Stomach (tissue), 8 donors: ENCODE measurements at regions not wholly inside any gene's neighbourhood (a gene's known extent, or its start where the extent isn't known, plus 50 kb on each side); places are given as distances from the start of the nearest gene placed in this dataset.

Experiments
- DNase-seq, 2 donors: peaks; one replicate each; pipeline versions ENCODE4 v3.0.0 to v3.0.0-alpha.2; 2013 to 2019
- H3K27ac ChIP-seq, 5 donors: fragments of 200-600 bp in 4 of 5; sonication (generic) in 4 of 5; one replicate each; pipeline ENCODE4 v1.5.1; 2013 to 2019; ENCODE audit warnings: mild to moderate bottlenecking in 1 of 5, moderate library complexity in 1 of 5
- H3K27me3 ChIP-seq, 3 donors: fragments of 200-600 bp; sonication (generic); one replicate each; pipeline ENCODE4 v1.5.1; 2017 to 2019; ENCODE audit warnings: mixed run types in 1 of 3
- H3K36me3 ChIP-seq, 4 donors: fragments of 200-600 bp; sonication (generic); 1 replicate in 3 of 4; 2 replicates in 1 of 4; pipeline ENCODE4 v1.5.1; 2016 to 2019
- H3K4me1 ChIP-seq, 4 donors: fragments of 200-600 bp; sonication (generic); one replicate each; pipeline ENCODE4 v1.5.1; 2016 to 2019
- H3K4me3 ChIP-seq, 4 donors: fragments of 200-600 bp; sonication (generic) in 3 of 4; one replicate each; pipeline ENCODE4 v1.5.1; 2016 to 2019; ENCODE audit warnings: mild to moderate bottlenecking in 1 of 4
- H3K9me3 ChIP-seq, 4 donors: fragments of 200-600 bp; sonication (generic); one replicate each; pipeline ENCODE4 v1.5.1; 2016 to 2019
- CTCF ChIP-seq, 7 experiments: fragments of 450-650 bp in 4 of 7; fragments of 200-600 bp in 3 of 7; sonication (generic) in 3 of 7; IDR thresholded peaks; one replicate each; pipeline ENCODE4 v1.5.1; 2016 to 2019; ENCODE audit warnings: antibody characterized with exemption in 7 of 7, control low read depth in 2 of 7, mild to moderate bottlenecking in 1 of 7
- EP300 ChIP-seq: sonication (generic); formaldehyde crosslinking; IDR thresholded peaks from one replicate; pipeline ENCODE4 v1.6.1; 2017; ENCODE audit warnings: antibody characterized with exemption
- POLR2A ChIP-seq, 4 donors: fragments of 450-650 bp; IDR thresholded peaks; one replicate each; pipeline ENCODE4 v1.6.1; 2016; ENCODE audit warnings: antibody characterized with exemption in 4 of 4, control low read depth in 2 of 4, mild to moderate bottlenecking in 1 of 4, moderate library complexity in 1 of 4
- POLR2AphosphoS5 ChIP-seq, 3 donors: sonication (generic); formaldehyde crosslinking; IDR thresholded peaks; one replicate each; pipeline ENCODE4 v1.6.1; 2016; ENCODE audit warnings: antibody characterized with exemption in 3 of 3
- WGBS, 5 donors: extraction: QIAGEN DNeasy Blood & Tissue Kit in 3 of 5; methylation state at CpG; one replicate each; pipeline versions ENCODE4 v1.1.5 to v1.1.7; 2013 to 2018; 5-methylcytosine and 5-hydroxymethylcytosine counted together
- intact Hi-C: fragments of 100-400 bp; cut with DNase I; formaldehyde crosslinking; loops from one replicate; pipeline ENCODE4 v1.15.1; 2023; ENCODE audit warnings: low total_unique reads
- donor health status: healthy with polysubstance abuse.
- donor health status: Bipolar disorder and iron deficiency.
- donor health status: healthy.

GRCh38 chr17:72363089-72363610, 242.3 kb downstream of the SOX9 start:
- intact Hi-C loops = loop anchor here (10.0 kb wide), 1 partner anchor 68 kb away; no protein-coding TSS in a partner anchor
- TF ChIP-seq EP300 (no peak), POLR2A (IDR thresholded peaks at IDR 0.05) (no peak), POLR2AphosphoS5 (IDR thresholded peaks at IDR 0.05) (no peak), CTCF (IDR thresholded peaks at IDR 0.05) (no peak)
- no peak for DNase-seq
- H3K27ac ChIP-seq = no peak overlapping the region
- no peaks in the 10 kb centered on the region for H3K36me3 ChIP-seq
- peaks cover 0 to 9% (median 7%) of the 10 kb centered on the region in 4 donors for H3K4me1 ChIP-seq
- 68 to 82% (median 78%) methylated on average over 6 of the region's 6 CpGs for WGBS, 5 donors
- no peak overlapping the region for H3K4me3 ChIP-seq
- H3K27me3 ChIP-seq = peaks cover 0 to 10% (median 0%) of the 10 kb centered on the region in 3 donors
- H3K9me3 ChIP-seq = no peaks in the 10 kb centered on the region

- no peak overlapping the region for H3K4me3 ChIP-seq
- H3K27me3 ChIP-seq = peaks cover 0 to 10% (median 0%) of the 10 kb centered on the region in 3 donors
- no peak overlapping the region for H3K27ac ChIP-seq
- intact Hi-C loops = loop anchor here (10.0 kb wide), 1 partner anchor 71 kb away; no protein-coding TSS in a partner anchor
- WGBS, 5 donors = 73 to 81% (median 80%) methylated on average over 6 of the region's 6 CpGs
- DNase-seq = no peak
- no peaks in the 10 kb centered on the region for H3K4me1 ChIP-seq
- H3K9me3 ChIP-seq = no peaks in the 10 kb centered on the region
- TF ChIP-seq POLR2AphosphoS5 (IDR thresholded peaks at IDR 0.05) (no peak), EP300 (no peak), CTCF (IDR thresholded peaks at IDR 0.05) (no peak), POLR2A (IDR thresholded peaks at IDR 0.05) (no peak)
- H3K36me3 ChIP-seq = no peaks in the 10 kb centered on the region
Measured at GRCh38 chr17:72365857-72366414, 245.1 kb downstream of the SOX9 start.

- DNase-seq = no peak
- Histone ChIP-seq H3K9me3 (no peaks in the 10 kb centered on the region), H3K4me3 (no peak overlapping the region), H3K4me1 (no peaks in the 10 kb centered on the region), H3K27me3 (peaks cover 0 to 10% (median 0%) of the 10 kb centered on the region in 3 donors), H3K36me3 (no peaks in the 10 kb centered on the region), H3K27ac (no peak overlapping the region)
- intact Hi-C loops = loop anchor here (10.0 kb wide), 1 partner anchor 72 kb away; no protein-coding TSS in a partner anchor
- 88 to 92% (median 90%) methylated on average over 2 of the region's 2 CpGs for WGBS, 5 donors
- TF ChIP-seq EP300 (no peak), POLR2A (IDR thresholded peaks at IDR 0.05) (no peak), CTCF (IDR thresholded peaks at IDR 0.05) (no peak), POLR2AphosphoS5 (IDR thresholded peaks at IDR 0.05) (no peak)
Measured at GRCh38 chr17:72366626-72367025, 245.8 kb downstream of the SOX9 start.

- H3K9me3 ChIP-seq = no peaks in the 10 kb centered on the region
- intact Hi-C loops = loop anchor here (10.0 kb wide), 1 partner anchor 73 kb away; no protein-coding TSS in a partner anchor
- no peaks in the 10 kb centered on the region for H3K4me1 ChIP-seq
- no peak for DNase-seq
- no peak overlapping the region for H3K27ac ChIP-seq
- H3K4me3 ChIP-seq = no peak overlapping the region
- H3K27me3 ChIP-seq = peaks cover 0 to 8% (median 0%) of the 10 kb centered on the region in 3 donors
- 75 to 97% (median 92%) methylated on average over 3 to 4 of the region's 4 CpGs for WGBS, 5 donors
- TF ChIP-seq EP300 = no peak
- no peak for TF ChIP-seq POLR2AphosphoS5 (IDR thresholded peaks at IDR 0.05)
- TF ChIP-seq CTCF (IDR thresholded peaks at IDR 0.05) = no peak
- no peak for TF ChIP-seq POLR2A (IDR thresholded peaks at IDR 0.05)
- no peaks in the 10 kb centered on the region for H3K36me3 ChIP-seq
Measured at GRCh38 chr17:72368191-72368590, 247.4 kb downstream of the SOX9 start.
